ENCODE measurements at regions not wholly inside any gene's neighbourhood (a gene's known extent, or its start where the extent isn't known, plus 50 kb on each side); places are given as distances from the start of the nearest gene placed in this dataset.

- no peak for DNase-seq
These were observed 170.3 kb upstream of the FTMT start for GRCh38 chr5:121681229-121681855.

- DNase-seq, result no peak
These were observed 163.6 kb upstream of the FTMT start for GRCh38 chr5:121688126-121688525.

DNA sequence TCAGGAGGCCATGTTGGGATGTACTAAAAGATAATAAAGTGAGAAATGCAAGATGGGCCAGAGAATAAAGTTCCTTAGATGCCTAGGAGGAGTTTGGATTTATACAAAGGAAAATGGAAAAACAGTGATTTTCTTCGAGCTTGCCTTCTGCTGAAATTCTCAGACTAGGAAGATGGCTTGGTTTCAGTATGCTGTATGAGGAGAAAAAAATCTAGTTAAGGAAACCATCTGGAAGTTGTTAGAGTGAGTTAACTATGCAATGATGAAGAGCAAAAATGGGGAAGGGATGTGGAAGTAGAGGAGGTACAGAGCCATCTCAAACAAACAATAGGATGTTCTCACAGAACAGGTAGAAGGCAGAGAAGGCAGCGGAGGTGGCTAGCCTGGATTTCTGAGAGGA is 162.9 kb upstream of the FTMT start:
- no peak for DNase-seq

GRCh38 chr5:121691478-121691877 is 160.2 kb upstream of the FTMT start:
- DNase-seq, result no peak

DNA sequence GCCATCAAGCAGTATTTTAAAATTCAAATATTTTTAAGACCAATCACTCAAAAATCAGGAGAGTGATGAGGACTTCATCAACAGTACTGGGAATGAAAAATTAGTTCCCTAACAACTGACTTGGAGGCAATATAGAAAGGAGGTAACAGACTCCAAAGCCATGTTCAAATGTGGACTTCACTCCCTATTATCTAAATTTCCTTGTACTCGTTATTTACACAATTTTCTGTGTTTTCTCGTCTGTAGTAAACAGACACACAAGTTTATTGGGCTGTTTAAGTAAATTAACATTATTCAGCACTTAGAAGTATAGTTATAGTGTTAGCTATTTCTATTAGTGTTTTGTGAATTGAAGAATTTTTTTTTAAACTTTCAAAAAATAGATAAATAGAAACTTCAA is 159.5 kb upstream of the FTMT start:
- DNase-seq, result no peak

DNA sequence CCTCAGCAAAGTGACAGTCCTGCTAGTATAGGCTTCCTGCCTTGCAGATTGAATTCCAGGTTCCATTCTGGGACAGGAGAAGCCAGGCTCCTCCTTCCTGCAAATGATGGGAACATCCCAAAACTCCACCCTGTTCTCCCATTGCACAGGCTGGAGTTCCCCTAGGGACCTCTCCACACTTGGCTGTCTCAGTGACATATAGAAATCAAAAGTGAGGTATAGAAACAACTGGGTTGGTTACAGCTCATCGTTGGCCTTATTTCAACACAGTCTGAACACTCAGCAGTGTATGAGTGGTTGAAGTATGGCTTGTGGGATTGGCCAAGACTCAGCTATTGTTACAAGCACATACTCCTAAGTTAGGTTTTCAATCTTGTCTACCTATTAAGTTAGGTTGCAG is 157.8 kb upstream of the FTMT start:
- DNase-seq, result no peak

DNA sequence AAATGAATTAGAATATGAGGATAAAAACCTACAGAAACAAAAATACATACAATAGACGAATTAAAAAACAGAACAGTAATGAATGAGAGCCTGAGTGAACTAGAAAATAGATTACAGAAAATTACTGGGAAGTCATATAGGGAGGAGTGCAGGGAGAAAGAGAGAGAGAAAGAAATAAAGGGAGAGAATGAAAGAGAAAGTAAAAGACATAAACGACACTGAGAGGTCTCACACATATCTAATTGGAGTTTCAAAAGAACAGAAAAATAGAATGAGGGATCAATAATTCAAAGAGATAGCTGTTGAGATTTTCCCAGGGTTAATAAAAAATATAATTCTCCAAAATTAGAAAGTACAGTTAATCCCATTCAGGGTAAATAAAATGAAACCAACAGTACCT is 156.4 kb upstream of the FTMT start:
- no peak for DNase-seq

- no peak for DNase-seq
These were observed 153.0 kb upstream of the FTMT start for GRCh38 chr5:121698690-121699089.

GRCh38 chr5:121701731-121702130 is 150.0 kb upstream of the FTMT start:
- no peak for DNase-seq

GRCh38 chr5:121702682-121703081 is 149.0 kb upstream of the FTMT start:
- no peak for DNase-seq

GRCh38 chr5:121704291-121704690 is 147.4 kb upstream of the FTMT start:
- no peak for DNase-seq

DNA sequence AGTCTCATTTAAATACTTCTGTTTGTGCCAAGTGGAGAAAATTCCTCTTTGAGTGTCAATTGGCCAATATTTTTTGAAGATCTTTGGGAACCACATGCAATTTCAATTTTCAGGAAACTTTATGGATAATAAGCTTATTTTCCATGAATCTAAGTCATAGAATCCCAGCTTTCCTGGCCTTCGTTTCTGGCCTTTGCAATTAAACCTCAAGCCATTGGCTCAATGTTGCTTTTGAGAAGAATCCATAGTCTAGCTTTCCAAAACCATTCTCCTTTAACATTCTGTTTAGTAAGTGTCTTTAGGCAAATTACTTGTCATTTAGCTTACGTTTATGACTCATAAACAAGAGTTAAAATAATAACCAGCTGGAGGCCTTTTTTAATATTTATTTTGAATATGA is 145.0 kb upstream of the FTMT start:
- DNase-seq, result no peak

DNA sequence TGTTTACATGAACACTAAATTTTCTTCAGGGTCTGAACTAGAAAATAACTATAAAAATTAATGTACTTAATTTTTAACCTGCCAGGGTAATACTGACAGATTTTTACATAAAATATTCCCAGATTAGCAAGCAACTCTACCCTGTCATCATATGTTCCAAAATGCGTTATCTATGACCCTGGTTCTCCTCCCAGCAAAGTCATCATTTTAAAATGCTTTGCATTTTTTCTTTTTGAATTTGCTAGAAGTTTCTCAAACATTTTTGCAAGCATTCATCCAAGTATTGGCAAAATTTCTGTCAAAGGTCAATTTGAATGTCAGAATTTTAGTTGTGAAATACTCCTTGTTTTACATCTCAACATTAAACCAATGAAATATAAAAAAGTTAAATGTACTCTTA is 144.5 kb upstream of the FTMT start:
- no peak for DNase-seq

- DNase-seq, result no peak
These were observed 140.3 kb upstream of the FTMT start for GRCh38 chr5:121711416-121711815.

DNA sequence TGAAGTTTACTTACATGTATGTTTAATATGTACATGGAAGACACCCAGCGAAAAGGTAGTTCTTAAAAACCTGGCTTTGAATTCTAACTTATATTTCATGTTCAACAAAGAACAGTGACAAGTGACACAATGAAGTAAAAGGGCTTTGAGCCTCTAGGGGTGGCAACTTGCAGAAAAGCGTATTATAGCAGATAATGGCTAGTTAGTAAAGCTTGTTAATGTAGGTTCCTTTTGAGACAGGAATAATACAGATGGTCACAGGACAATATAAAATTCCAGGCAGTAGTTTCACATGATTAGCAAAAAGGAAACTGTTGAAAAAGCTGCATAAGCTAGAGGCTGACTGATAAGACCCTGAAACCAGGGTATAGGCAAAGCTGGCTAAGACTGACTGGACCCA is 132.4 kb upstream of the FTMT start:
- DNase-seq, result no peak

GRCh38 chr5:121725450-121725849 is 126.2 kb upstream of the FTMT start:
- no peak for DNase-seq

DNA sequence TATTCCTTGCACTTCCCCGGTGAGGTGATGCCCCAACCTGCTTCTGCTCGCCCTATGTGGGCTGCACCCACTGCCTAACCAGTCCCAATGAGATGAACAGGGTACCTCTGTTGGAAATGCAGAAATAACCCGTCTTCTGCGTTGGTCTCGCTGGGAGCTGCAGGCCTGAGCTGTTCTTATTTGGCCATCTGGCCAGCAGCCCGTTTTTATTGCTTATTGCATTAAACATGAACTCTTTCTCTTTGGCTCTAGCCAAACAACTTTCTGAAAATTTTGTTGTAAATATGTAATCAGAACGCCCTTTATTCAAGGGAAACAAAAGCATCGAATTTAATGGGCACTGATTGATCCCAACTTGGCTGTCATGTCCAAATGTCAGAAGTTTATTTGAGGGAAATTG is 124.7 kb upstream of the FTMT start:
- DNase-seq, result no peak

DNA sequence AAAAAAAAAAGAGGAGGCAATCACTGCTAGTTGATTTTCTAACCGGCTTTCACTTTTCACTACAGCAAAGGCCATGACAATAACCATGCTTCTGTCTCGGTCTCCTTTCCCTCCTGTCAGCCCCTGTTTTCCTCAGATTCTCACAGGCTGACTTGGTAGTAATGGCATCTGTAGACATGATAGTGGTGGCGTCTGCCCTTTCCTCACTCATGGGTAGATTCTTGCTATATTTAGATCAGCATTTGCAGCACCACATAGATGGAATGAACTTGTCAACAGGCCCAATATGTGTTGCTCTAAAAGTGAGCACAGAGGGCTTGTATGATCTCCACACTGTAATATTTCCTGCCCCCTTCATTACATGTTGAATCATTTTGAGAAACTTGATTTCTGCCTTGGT is 120.3 kb upstream of the FTMT start:
- no peak for DNase-seq

DNA sequence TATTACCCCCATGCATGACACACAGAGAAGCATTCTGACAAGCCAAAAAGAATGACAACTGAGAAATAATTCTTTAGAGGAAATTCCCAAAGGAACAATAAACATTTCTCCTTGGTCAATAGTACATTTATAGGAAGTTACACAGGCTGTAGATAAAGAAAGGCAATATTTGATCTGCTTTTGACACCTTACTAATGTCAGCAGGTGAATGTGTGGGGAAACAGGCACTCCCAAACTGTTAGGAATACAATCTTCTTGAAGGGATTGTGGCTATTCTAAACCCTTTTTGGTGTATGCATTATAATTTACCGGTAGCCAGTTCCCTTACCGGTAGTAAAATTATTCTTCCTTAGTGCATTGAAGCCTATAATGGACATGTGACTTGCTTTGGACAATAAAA is 116.1 kb upstream of the FTMT start:
- no peak for DNase-seq

DNA sequence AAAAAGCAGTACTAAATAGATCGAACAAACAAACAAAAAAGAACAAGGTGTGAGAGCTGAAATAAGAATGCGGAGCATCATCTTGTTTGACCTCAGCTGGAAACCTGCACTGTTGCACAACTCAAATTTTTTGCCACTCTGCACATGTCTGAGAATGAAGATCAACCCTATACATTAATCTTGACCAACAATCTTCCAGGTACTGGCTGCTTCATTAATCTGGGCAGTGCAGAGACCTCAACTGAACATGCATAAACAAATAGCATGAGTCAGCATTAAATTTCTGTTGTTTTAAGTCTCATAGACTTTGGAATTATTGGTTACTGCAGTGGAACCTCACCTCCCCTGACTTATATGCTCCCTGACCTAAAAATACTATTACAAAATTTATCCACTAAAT is 114.6 kb upstream of the FTMT start:
- no peak for DNase-seq

DNA sequence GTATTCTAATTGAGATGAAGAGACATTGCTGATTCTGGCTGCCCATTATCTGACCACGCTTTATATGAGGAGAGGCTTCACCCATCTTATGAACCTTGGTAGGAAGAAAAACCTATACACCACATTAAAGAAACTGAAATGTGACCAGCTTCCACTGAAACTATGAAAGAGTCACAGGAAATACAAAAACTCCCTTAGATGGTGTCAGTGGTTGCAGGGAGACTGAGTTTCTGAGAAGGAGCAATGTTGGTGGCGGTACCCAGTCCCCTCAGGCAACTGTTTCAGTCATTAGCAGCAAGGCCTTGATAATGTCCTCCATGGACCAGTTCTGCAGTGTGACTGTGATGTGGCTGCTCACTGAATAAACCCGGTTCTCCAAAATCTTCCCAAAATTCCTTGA is 110.5 kb upstream of the FTMT start:
- no peak for DNase-seq

- DNase-seq, result no peak
These were observed 107.1 kb upstream of the FTMT start for GRCh38 chr5:121744577-121744976.

GRCh38 chr5:121745407-121745806 is 106.3 kb upstream of the FTMT start:
- DNase-seq, result no peak

GRCh38 chr5:121746763-121747162 is 104.9 kb upstream of the FTMT start:
- DNase-seq, result no peak

DNA sequence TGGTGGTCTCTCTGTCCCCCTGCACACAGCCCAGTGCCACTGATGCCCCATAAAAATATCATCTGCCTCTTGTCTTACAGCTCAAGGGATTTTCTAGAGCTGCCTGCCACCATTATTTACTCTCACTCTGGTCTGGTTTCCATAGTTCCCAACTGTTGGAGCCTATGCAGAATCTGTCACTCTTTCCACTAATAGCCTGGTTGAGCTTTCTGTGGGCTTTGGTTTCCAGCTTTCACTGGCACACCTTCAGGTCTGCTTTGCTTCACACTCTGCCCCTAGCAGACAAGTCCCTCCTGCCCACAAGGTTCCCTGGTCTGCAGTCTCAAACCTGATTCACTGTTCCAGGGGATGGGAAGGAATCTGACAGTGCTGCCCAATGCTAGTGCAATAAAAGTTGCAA is 103.0 kb upstream of the FTMT start:
- no peak for DNase-seq

GRCh38 chr5:121752149-121752548 is 99.5 kb upstream of the FTMT start:
- no peak for DNase-seq
